Lower leg skin (tissue), 3 donors: ENCODE measurements at regions not wholly inside any gene's neighbourhood (a gene's known extent, or its start where the extent isn't known, plus 50 kb on each side); places are given as distances from the start of the nearest gene placed in this dataset.

Source experiments
- CTCF ChIP-seq, 3 donors: fragments of 450-650 bp; IDR thresholded peaks; one replicate each; pipeline ENCODE4 v1.5.1; 2016; ENCODE audit warnings: antibody characterized with exemption in 3 of 3, mild to moderate bottlenecking in 3 of 3, moderate library complexity in 2 of 3
- POLR2A ChIP-seq, 2 donors: fragments of 450-650 bp; IDR thresholded peaks; one replicate each; pipeline ENCODE4 v1.6.1; 2016 to 2017; ENCODE audit warnings: antibody characterized with exemption in 2 of 2, mild to moderate bottlenecking in 1 of 2, moderate library complexity in 1 of 2

- TF ChIP-seq CTCF (IDR thresholded peaks at IDR 0.05): no peak
- no peak for TF ChIP-seq POLR2A (IDR thresholded peaks at IDR 0.05)
Observed at GRCh38 chr18:2380101-2380500, 191.2 kb downstream of the METTL4 start.
